ENCODE measurements at regions not wholly inside any gene's neighbourhood (a gene's known extent, or its start where the extent isn't known, plus 50 kb on each side); places are given as distances from the start of the nearest gene placed in this dataset.

DNA sequence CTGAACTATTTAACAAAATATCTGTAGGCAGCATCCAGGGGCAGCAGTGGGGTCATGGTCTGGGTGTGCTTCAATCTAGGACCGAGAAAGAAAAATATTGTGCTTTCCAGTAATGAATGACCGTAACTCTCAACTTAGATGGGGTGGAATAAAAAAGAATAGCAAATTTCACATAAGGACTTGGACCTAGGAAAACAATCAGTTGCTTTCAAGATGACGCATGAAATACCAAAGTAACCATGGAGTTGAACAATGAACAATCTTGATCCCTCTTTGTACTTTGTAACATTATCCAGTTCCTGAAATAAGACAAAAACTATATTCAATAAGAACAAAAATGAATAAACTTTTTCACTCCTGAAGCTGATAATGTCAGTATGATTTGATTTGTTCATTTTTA, 167.1 kb downstream of the C7orf25 start:
- no peak overlapping the region for H3K27ac Mint-ChIP-seq
- Histone ChIP-seq H3K4me3 (ENCODE audit: low read length) (no peak overlapping the region), H3K27me3 (ENCODE audit: control insufficient read depth, insufficient read depth, low read length, poor library complexity, severe bottlenecking) (no peaks in the 10 kb centered on the region), H3K9ac (ENCODE audit: extremely low read depth, low read length, poor library complexity, severe bottlenecking) (no peak overlapping the region), H3K4me1 (ENCODE audit: control insufficient read depth, insufficient read depth, low read length) (no peaks in the 10 kb centered on the region), H3K36me3 (ENCODE audit: control insufficient read depth, insufficient read depth, low read length) (no peaks in the 10 kb centered on the region), H3K9me3 (ENCODE audit: control insufficient read depth, low read length) (no peaks in the 10 kb centered on the region), H3K27ac (ENCODE audit: low read depth, low read length) (no peak overlapping the region)
- no peaks in the 10 kb centered on the region for H3K4me1 Mint-ChIP-seq
- TF ChIP-seq CTCF (conservative IDR thresholded peaks at IDR 0.05), result no peak
- H3K4me3 Mint-ChIP-seq, result no peak overlapping the region
- no peaks in the 10 kb centered on the region for H3K36me3 Mint-ChIP-seq (ENCODE audit: low read depth)
- no peaks in the 10 kb centered on the region for H3K27me3 Mint-ChIP-seq (ENCODE audit: insufficient read depth)
- H3K9me3 Mint-ChIP-seq, result peaks cover 7% of the 10 kb centered on the region
- DNase-seq, result no peak
- 90 to 92% methylated on average over 3 of the region's 3 CpGs for WGBS, 2 experiments (ENCODE audit: insufficient coverage in 1 of 2, insufficient read length in 1 of 2)

- no peaks in the 10 kb centered on the region for H3K9me3 Mint-ChIP-seq
- H3K4me3 ChIP-seq (ENCODE audit: low read length), result no peak overlapping the region
- no peaks in the 10 kb centered on the region for H3K9me3 ChIP-seq (ENCODE audit: control insufficient read depth, low read length)
- no peaks in the 10 kb centered on the region for H3K27me3 ChIP-seq (ENCODE audit: control insufficient read depth, insufficient read depth, low read length, poor library complexity, severe bottlenecking)
- no peaks in the 10 kb centered on the region for H3K27me3 Mint-ChIP-seq (ENCODE audit: insufficient read depth)
- no peaks in the 10 kb centered on the region for H3K36me3 Mint-ChIP-seq (ENCODE audit: low read depth)
- no peak overlapping the region for H3K27ac Mint-ChIP-seq
- no peak overlapping the region for H3K9ac ChIP-seq (ENCODE audit: extremely low read depth, low read length, poor library complexity, severe bottlenecking)
- no peak overlapping the region for H3K4me3 Mint-ChIP-seq
- TF ChIP-seq CTCF (conservative IDR thresholded peaks at IDR 0.05), result peak; percentile 0
- H3K27ac ChIP-seq (ENCODE audit: low read depth, low read length), result no peak overlapping the region
- no peak for DNase-seq
- WGBS, 2 experiments (ENCODE audit: insufficient coverage in 1 of 2, insufficient read length in 1 of 2), result 73% methylated on average over 1 of the region's 2 CpGs; no CpG with 5 or more reads in 1 of the 2 experiments
- H3K36me3 ChIP-seq (ENCODE audit: control insufficient read depth, insufficient read depth, low read length), result no peaks in the 10 kb centered on the region
- H3K4me1 ChIP-seq (ENCODE audit: control insufficient read depth, insufficient read depth, low read length), result no peaks in the 10 kb centered on the region
- H3K4me1 Mint-ChIP-seq, result no peaks in the 10 kb centered on the region
Measured at GRCh38 chr7:42743077-42743858, 168.6 kb downstream of the C7orf25 start.

DNA sequence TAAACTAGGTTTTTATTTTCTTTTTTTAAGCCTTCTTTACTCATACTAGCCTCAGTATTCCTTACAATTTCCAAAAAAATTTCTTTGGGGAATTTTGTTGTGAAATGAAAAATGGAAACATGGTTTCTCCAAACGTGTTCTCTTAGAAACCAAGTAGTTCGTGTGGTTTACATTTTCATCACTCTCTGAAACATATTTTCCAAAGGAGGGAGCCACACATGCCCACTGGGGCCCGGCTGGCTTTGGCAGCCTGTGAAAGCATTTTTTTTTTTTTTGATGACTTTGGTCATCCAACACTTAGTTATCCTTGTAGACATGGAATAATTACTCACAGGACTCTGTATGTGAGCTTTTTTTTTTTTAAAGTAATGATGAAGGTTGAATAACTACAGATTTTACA, 169.6 kb downstream of the C7orf25 start:
- DNase-seq, result no peak
- Histone ChIP-seq H3K9ac (ENCODE audit: extremely low read depth, low read length, poor library complexity, severe bottlenecking) (no peak overlapping the region), H3K27me3 (ENCODE audit: control insufficient read depth, insufficient read depth, low read length, poor library complexity, severe bottlenecking) (no peaks in the 10 kb centered on the region), H3K36me3 (ENCODE audit: control insufficient read depth, insufficient read depth, low read length) (no peaks in the 10 kb centered on the region), H3K27ac (ENCODE audit: low read depth, low read length) (no peak overlapping the region), H3K4me3 (ENCODE audit: low read length) (no peak overlapping the region), H3K4me1 (ENCODE audit: control insufficient read depth, insufficient read depth, low read length) (no peaks in the 10 kb centered on the region), H3K9me3 (ENCODE audit: control insufficient read depth, low read length) (no peaks in the 10 kb centered on the region)
- Mint-ChIP-seq H3K4me1 (no peaks in the 10 kb centered on the region), H3K4me3 (no peak overlapping the region), H3K27ac (no peak overlapping the region), H3K9me3 (no peaks in the 10 kb centered on the region), H3K36me3 (ENCODE audit: low read depth) (no peaks in the 10 kb centered on the region), H3K27me3 (ENCODE audit: insufficient read depth) (no peaks in the 10 kb centered on the region)
- WGBS, 2 experiments (ENCODE audit: insufficient coverage in 1 of 2, insufficient read length in 1 of 2), result 61 to 100% methylated on average over 1 to 3 of the region's 3 CpGs
- TF ChIP-seq CTCF (conservative IDR thresholded peaks at IDR 0.05), result no peak

All from endodermal cell (in vitro differentiated cells).